ENCODE measurements at regions not wholly inside any gene's neighbourhood (a gene's known extent, or its start where the extent isn't known, plus 50 kb on each side); places are given as distances from the start of the nearest gene placed in this dataset.
"Not testable (repeated sequence)": the region's sequence is repeated elsewhere in the genome, so short reads cannot be mapped to it uniquely, and the experiment has no call there.

- DNase-seq (ENCODE audit: low read depth) = no peak
- TF ChIP-seq, protein P1, sequence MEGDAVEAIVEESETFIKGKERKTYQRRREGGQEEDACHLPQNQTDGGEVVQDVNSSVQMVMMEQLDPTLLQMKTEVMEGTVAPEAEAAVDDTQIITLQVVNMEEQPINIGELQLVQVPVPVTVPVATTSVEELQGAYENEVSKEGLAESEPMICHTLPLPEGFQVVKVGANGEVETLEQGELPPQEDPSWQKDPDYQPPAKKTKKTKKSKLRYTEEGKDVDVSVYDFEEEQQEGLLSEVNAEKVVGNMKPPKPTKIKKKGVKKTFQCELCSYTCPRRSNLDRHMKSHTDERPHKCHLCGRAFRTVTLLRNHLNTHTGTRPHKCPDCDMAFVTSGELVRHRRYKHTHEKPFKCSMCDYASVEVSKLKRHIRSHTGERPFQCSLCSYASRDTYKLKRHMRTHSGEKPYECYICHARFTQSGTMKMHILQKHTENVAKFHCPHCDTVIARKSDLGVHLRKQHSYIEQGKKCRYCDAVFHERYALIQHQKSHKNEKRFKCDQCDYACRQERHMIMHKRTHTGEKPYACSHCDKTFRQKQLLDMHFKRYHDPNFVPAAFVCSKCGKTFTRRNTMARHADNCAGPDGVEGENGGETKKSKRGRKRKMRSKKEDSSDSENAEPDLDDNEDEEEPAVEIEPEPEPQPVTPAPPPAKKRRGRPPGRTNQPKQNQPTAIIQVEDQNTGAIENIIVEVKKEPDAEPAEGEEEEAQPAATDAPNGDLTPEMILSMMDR (IDR thresholded peaks at IDR 0.05; ENCODE audit: insufficient read depth, low read depth, low read length, missing control alignments) = no peak
Observed at GRCh38 chr2:235105821-235106359, 154.1 kb downstream of the SH3BP4 start.

GRCh38 chr2:235106874-235107639 is 155.2 kb downstream of the SH3BP4 start:
- peak; percentile 28 for DNase-seq (ENCODE audit: low read depth)
- TF ChIP-seq, protein P1 (IDR thresholded peaks at IDR 0.05; ENCODE audit: insufficient read depth, low read depth, low read length, missing control alignments) = peak; percentile 33
- no peak overlapping the region for H3K4me3 ChIP-seq (ENCODE audit: low read depth, low read length)

More at GRCh38 chr2:235105821-235106359, 154.1 kb downstream of the SH3BP4 start:
- H3K4me3 ChIP-seq (ENCODE audit: low read depth, low read length) = no peak overlapping the region

GRCh38 chr2:235107640-235107951 is 155.8 kb downstream of the SH3BP4 start:
- TF ChIP-seq, protein P1 (IDR thresholded peaks at IDR 0.05; ENCODE audit: insufficient read depth, low read depth, low read length, missing control alignments) = no peak
- DNase-seq (ENCODE audit: low read depth) = no peak
- H3K4me3 ChIP-seq (ENCODE audit: low read depth, low read length) = no peak overlapping the region

- H3K4me3 ChIP-seq (ENCODE audit: low read depth, low read length); DNase-seq (ENCODE audit: low read depth): not testable (repeated sequence)
Observed at GRCh38 chr2:235109561-235109960, 157.7 kb downstream of the SH3BP4 start.

- no peak overlapping the region for H3K4me3 ChIP-seq (ENCODE audit: low read depth, low read length)
- no peak for DNase-seq (ENCODE audit: low read depth)
- TF ChIP-seq, protein P1 (IDR thresholded peaks at IDR 0.05; ENCODE audit: insufficient read depth, low read depth, low read length, missing control alignments) = no peak
Observed at GRCh38 chr2:235112365-235112764, 160.5 kb downstream of the SH3BP4 start.

GRCh38 chr2:235113854-235114253 is 162.0 kb downstream of the SH3BP4 start:
- no peak overlapping the region for H3K4me3 ChIP-seq (ENCODE audit: low read depth, low read length)
- no peak for DNase-seq (ENCODE audit: low read depth)
- TF ChIP-seq, protein P1 (IDR thresholded peaks at IDR 0.05; ENCODE audit: insufficient read depth, low read depth, low read length, missing control alignments) = no peak

DNA sequence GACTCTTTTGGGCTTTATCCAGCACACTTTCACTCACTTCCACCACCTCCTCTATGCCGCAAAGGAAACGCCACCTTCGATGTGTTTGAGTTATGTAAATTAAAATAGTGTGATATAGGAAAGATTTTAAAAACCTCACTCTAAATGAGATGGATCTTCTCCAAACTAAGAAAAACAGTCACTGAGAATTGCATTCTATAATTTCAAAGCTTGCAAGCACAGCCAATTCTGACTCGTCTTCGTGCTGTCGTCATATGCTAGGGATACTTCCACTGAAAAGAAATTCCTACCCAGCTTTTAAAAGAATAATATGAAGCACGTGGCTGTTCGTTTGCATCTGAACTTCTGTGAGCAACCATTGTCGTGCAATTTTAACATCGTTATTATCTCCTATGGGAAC is 162.5 kb downstream of the SH3BP4 start:
- H3K4me3 ChIP-seq (ENCODE audit: low read depth, low read length) = no peak overlapping the region
- no peak for DNase-seq (ENCODE audit: low read depth)
- TF ChIP-seq, protein P1 (IDR thresholded peaks at IDR 0.05; ENCODE audit: insufficient read depth, low read depth, low read length, missing control alignments) = no peak
